NCI-H226 (cell line): ENCODE measurements at regions not wholly inside any gene's neighbourhood (a gene's known extent, or its start where the extent isn't known, plus 50 kb on each side); places are given as distances from the start of the nearest gene placed in this dataset.

Experiments
- DNase-seq: peaks from one replicate; pipeline ENCODE4 v3.0.0-alpha.2; 2015

- DNase-seq: no peak
Measured at GRCh38 chr3:25324954-25325655, 103.0 kb upstream of the RARB start.

- DNase-seq: no peak
Measured at GRCh38 chr3:25335356-25335755, 92.7 kb upstream of the RARB start.

GRCh38 chr3:25338158-25338725 lies 89.8 kb upstream of the RARB start:
- no peak for DNase-seq

- DNase-seq: no peak
Measured at GRCh38 chr3:25339225-25339624, 88.8 kb upstream of the RARB start.

- no peak for DNase-seq
Measured at GRCh38 chr3:25344670-25345069, 83.4 kb upstream of the RARB start.

- DNase-seq: no peak
Measured at GRCh38 chr3:25349095-25349494, 79.0 kb upstream of the RARB start.

GRCh38 chr3:25349828-25350724 lies 78.0 kb upstream of the RARB start:
- no peak for DNase-seq

- no peak for DNase-seq
Measured at GRCh38 chr3:25350725-25351114, 77.3 kb upstream of the RARB start.

- no peak for DNase-seq
Measured at GRCh38 chr3:25354071-25354470, 74.0 kb upstream of the RARB start.

GRCh38 chr3:25355034-25355885 lies 72.8 kb upstream of the RARB start:
- no peak for DNase-seq

GRCh38 chr3:25355998-25356397 lies 72.1 kb upstream of the RARB start:
- no peak for DNase-seq

GRCh38 chr3:25362118-25362517 lies 65.9 kb upstream of the RARB start:
- DNase-seq: no peak

GRCh38 chr3:25365636-25366035 lies 62.4 kb upstream of the RARB start:
- no peak for DNase-seq

GRCh38 chr3:25367025-25367424 lies 61.0 kb upstream of the RARB start:
- DNase-seq: no peak

GRCh38 chr3:25372167-25372566 lies 55.9 kb upstream of the RARB start:
- no peak for DNase-seq

GRCh38 chr3:25376340-25376739 lies 51.7 kb upstream of the RARB start:
- DNase-seq: no peak

GRCh38 chr3:25377042-25377441 lies 51.0 kb upstream of the RARB start:
- no peak for DNase-seq
